ENCODE measurements at regions not wholly inside any gene's neighbourhood (a gene's known extent, or its start where the extent isn't known, plus 50 kb on each side); places are given as distances from the start of the nearest gene placed in this dataset.

GRCh38 chr10:111933937-111934336 is 249.6 kb downstream of the GPAM start:
- TF ChIP-seq CTCF (IDR thresholded peaks at IDR 0.05): no peak
- no peak for TF ChIP-seq EP300 (IDR thresholded peaks at IDR 0.05)
- no peak for TF ChIP-seq POLR2A (IDR thresholded peaks at IDR 0.05)
- TF ChIP-seq POLR2AphosphoS5 (IDR thresholded peaks at IDR 0.05): no peak

All from upper lobe of left lung (tissue), 4 donors.